PFSK-1 (cell line): ENCODE measurements at regions not wholly inside any gene's neighbourhood (a gene's known extent, or its start where the extent isn't known, plus 50 kb on each side); places are given as distances from the start of the nearest gene placed in this dataset.

Experiments used
- FOXP2 ChIP-seq: optimal IDR thresholded peaks from 2 replicates; pipeline ENCODE3; 2011; ENCODE audit warnings: borderline replicate concordance, control low read depth, inconsistent platforms; ENCODE audit not compliant: insufficient read depth; ENCODE audit errors: extremely low read length, extremely low read depth
- POLR2AphosphoS5 ChIP-seq: IDR thresholded peaks from 2 replicates; pipeline ENCODE4 v1.6.1; 2012; ENCODE audit warnings: low read depth, mild to moderate bottlenecking, control low read depth, low read length, moderate library complexity
- SIN3A ChIP-seq: IDR thresholded peaks from 2 replicates; pipeline ENCODE4 v1.6.1; 2012; ENCODE audit warnings: mild to moderate bottlenecking, low read length, moderate library complexity, borderline replicate concordance; ENCODE audit not compliant: insufficient read depth
- TAF1 ChIP-seq: IDR thresholded peaks from 2 replicates; pipeline ENCODE4 v1.6.1; 2012; ENCODE audit warnings: low read length, control low read depth, borderline replicate concordance; ENCODE audit not compliant: insufficient read depth
- TF ChIP-seq, protein P1 (sequence below), 2 experiments: IDR thresholded peaks; 2 replicates each; pipeline versions ENCODE4 v1.6.1 to v1.8.0; 2011 to 2012; ENCODE audit warnings: low read depth in 2 of 2, low read length in 2 of 2, control low read depth in 1 of 2, inconsistent platforms in 1 of 2, mild to moderate bottlenecking in 1 of 2, moderate library complexity in 1 of 2; ENCODE audit not compliant: insufficient read depth in 1 of 2

DNA sequence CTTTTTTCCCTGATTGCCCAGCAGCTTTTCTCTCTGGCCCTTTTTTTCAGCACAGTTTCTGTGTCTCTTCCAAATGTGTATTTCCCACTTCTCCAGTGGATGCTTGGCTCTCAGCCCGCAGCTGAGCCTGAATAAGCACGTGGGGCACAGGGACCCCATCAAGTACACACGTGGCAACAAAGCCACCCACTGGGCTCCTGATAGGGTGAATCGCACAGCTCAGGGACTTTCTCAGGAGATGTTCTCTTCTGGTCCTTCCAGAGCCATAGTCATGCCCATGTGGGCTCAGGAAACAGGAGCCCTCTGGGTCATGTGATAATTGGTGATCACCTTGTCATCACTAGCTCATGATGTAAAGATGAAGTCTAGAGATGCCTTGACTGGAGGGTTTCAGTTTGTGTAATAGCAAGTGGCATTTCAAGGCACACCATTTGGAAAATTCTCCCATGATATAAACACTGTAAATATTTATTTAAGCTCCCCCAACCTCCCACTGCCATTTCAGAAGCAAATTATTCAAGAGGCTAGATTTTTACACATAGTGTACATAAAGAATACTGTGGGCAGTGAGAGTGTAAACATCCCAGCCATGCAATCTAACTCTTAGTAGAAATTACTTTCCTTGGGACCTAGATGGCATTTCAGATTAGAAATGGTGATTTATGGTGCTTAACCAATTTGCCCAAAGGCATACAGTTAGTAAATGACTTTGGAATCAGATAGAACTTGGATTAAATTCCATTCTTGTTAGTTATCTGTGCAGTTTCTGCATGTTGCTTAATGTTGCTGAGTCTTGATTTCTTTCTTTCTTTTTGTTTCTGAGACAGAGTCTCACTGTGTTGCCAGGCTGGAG, 597.5 kb downstream of the SLC4A3 start:
- TF ChIP-seq SIN3A (no peak), POLR2AphosphoS5 (no peak), TAF1 (no peak), FOXP2 (no peak)
- TF ChIP-seq, protein P1, sequence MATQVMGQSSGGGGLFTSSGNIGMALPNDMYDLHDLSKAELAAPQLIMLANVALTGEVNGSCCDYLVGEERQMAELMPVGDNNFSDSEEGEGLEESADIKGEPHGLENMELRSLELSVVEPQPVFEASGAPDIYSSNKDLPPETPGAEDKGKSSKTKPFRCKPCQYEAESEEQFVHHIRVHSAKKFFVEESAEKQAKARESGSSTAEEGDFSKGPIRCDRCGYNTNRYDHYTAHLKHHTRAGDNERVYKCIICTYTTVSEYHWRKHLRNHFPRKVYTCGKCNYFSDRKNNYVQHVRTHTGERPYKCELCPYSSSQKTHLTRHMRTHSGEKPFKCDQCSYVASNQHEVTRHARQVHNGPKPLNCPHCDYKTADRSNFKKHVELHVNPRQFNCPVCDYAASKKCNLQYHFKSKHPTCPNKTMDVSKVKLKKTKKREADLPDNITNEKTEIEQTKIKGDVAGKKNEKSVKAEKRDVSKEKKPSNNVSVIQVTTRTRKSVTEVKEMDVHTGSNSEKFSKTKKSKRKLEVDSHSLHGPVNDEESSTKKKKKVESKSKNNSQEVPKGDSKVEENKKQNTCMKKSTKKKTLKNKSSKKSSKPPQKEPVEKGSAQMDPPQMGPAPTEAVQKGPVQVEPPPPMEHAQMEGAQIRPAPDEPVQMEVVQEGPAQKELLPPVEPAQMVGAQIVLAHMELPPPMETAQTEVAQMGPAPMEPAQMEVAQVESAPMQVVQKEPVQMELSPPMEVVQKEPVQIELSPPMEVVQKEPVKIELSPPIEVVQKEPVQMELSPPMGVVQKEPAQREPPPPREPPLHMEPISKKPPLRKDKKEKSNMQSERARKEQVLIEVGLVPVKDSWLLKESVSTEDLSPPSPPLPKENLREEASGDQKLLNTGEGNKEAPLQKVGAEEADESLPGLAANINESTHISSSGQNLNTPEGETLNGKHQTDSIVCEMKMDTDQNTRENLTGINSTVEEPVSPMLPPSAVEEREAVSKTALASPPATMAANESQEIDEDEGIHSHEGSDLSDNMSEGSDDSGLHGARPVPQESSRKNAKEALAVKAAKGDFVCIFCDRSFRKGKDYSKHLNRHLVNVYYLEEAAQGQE (IDR thresholded peaks at IDR 0.05; ENCODE audit: insufficient read depth in 1 of 2, low read depth in 2 of 2, low read length in 2 of 2), result no peak

DNA sequence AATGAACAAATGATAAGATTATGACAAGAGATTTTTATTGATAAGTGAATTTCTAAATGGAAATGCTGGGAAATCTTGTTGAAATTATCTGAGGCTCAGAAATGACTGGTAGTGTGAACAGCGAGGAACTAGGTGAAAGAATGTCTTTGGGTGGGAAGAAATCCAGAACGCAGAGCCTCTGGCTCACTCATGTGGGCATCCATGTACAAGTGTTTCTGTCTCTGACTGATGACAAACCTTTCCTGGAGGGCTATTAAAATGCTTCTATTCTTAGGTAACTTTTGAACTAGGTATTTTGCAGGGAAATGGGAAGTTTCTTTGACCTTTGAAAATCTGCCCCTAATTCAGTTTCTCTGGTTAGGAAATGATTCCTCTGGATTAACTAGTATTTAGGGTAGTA, 598.6 kb downstream of the SLC4A3 start:
- no peak for TF ChIP-seq TAF1
- TF ChIP-seq POLR2AphosphoS5, result no peak
- TF ChIP-seq FOXP2, result no peak
- TF ChIP-seq SIN3A, result no peak
- TF ChIP-seq, protein P1 (IDR thresholded peaks at IDR 0.05; ENCODE audit: insufficient read depth in 1 of 2, low read depth in 2 of 2, low read length in 2 of 2), result no peak

DNA sequence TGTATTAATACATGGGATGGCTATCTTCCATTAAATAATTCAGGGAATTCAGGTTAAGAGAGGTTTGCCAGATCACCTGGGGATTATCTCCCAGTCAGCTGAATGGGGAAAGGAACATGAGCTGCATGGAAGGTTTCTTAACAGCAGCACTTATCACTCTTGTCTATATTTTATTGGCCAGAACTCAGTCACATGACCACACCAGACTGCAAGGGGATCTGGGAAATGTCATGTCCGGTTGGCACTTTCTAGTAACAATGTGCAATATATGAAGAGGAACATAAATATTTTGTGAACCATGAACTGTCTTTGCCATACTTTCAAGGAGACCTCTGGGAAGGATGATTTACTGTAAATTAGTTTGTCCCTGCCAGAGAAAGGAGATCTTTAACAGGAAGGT, 599.1 kb downstream of the SLC4A3 start:
- TF ChIP-seq TAF1 (no peak), SIN3A (no peak), FOXP2 (no peak), POLR2AphosphoS5 (no peak)
- TF ChIP-seq, protein P1 (IDR thresholded peaks at IDR 0.05; ENCODE audit: insufficient read depth in 1 of 2, low read depth in 2 of 2, low read length in 2 of 2), result no peak

DNA sequence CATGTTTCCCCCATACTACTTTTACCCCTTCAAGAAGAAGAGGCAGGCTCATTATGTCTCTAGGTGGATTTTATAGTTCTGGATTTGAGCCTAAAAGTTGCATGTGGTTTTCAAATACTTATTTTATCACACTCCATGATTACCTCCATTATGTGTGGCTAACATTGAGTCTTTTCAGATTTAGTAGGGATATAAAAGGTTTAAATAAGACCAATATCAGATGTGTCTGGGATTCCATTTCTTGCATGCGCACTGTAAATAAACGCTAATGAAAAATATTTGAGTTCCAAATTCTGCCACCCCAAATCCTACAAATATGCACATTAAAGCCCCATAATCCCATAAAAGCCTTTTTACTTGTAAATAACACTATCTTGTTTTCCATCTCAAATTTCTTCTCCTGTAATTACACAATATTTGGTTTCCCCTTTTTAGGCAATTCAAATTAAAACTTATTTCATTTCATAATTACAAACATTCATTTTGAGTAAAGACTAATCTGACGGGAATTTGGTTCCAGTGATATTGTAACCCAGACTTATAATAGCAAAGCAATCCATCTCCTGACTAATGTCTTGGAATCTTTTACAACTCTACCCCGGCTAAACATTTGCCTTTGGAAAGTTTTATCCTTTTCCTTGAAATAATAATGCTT, 600.0 kb downstream of the SLC4A3 start:
- TF ChIP-seq, protein P1 (IDR thresholded peaks at IDR 0.05; ENCODE audit: insufficient read depth in 1 of 2, low read depth in 2 of 2, low read length in 2 of 2), result no peak
- TF ChIP-seq TAF1 (no peak), POLR2AphosphoS5 (no peak), SIN3A (no peak)
